ENCODE measurements at regions not wholly inside any gene's neighbourhood (a gene's known extent, or its start where the extent isn't known, plus 50 kb on each side); places are given as distances from the start of the nearest gene placed in this dataset.
A peak's percentile ranks its signal among the peaks of the same experiment; 100 is the strongest.

DNA sequence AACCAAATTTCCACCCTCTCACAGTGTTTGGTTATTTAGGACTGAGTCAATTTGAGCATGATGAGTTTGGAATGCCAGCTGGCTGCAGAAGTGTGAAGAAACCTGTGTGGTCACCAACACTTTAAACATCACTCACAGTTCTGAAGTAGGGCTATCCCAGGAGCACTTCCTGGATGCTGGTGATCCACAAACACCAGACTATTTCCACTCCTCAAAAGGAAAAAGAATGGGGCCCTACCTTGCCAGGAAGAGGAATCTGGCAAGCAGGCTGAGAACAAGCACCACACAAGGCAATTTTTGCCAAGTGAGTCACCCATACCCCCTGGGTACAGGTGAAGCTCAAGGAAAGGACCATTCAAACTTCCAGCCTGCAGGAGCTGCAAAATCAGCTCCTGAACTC is 294.2 kb upstream of the PTGER4 start:
- DNase-seq: peak in 1 of 5 donors; percentile 18

DNA sequence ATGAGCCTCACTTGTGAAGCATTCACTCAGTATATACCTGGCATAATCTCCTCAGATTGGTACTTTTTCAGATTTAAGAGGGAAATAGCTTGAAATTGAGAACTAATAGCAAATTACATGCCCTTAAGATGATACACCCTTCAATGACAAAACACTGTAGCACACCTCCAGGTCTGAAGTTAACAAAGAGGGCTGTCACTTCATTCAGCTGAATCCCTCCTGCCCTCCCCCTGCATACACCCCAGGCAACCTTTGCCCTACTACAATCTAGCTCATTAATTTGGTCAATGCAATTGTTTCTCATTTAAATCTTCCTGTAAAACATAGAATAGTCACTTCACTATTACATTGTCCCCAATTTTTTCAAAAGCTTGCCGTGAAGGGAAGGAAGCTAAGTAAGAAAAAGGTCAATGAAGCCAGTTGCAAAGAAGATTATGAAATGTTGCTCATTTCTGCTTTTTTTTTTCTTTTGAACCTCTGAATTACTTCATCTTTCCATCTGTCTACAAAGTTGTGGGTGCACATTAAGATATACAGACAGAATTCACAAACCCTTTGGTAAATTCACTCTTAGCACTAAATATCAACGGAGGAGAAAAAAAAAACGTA is 294.8 kb upstream of the PTGER4 start:
- DNase-seq: peak in 1 of 5 donors; percentile 31

DNA sequence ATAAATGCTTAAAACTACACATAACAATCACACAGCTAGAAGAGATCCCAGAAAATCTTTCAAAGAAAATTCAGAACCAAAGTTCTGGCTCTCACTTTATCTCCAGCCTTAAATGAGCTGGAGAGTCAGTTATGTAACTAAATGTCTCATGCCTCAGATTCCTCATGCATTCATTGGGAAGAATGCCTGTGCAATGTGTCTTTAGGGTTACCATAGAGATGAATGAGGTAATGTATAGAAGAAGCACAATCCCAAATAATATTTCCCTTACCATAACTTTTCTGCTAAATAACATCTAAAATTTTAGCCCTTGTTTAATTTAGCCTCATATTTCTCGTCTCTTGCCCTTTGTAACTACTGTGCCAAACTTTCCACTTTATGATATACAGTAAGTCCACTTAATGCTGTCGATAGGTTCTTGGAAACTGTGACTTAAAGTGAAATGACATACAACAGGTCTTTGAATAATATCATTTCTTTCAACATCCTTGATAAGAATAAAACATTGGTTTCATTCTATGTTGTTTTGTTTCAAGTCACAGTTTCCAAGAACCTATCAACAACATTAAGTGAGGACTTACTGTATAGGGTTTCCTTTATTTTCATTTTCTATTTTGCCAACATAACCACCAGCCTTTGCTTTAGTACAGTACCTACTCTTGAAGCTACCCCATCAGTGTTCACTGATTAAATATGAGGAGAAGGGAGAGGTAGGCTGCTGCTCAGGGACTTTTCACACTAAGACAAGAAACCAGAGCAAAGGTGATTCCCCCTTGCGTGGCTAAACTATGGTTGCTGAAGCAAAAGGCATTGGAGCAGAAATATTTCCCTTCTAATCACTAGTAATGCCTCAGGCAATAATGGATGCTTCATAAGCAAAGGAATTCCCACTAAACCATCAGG is 295.7 kb upstream of the PTGER4 start:
- peak in 1 of 5 donors; percentile 84 for DNase-seq

DNA sequence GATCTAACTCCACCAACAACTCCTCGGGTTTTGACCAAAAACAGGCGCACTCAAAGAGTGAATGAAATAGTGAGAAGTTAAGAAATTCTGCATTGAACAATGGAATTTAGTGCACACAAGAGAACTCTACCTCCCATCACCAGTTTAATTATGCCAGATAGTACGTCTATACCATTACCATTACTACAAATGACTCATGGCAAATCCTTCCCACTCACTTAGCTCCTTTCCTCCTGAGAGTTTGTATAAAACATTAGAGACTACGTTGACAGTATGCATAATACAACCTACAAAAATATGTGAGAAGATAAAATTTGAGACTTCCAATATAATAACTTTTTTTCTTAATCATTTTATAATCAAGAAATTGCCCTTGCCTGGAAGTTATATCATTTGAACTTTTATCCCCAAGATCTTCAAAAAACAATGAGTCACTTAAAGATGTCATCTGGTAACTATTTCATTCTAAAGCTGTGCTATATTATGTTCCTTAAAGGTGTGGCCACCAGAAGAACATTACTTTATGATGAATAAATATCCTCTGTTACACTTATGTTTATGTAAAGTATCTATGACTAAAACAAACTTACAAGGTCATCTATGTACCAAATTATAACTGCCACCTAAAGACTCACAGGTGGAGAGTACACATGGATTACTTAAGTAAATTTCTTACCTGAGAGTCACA is 297.9 kb upstream of the PTGER4 start:
- no peak for DNase-seq

DNA sequence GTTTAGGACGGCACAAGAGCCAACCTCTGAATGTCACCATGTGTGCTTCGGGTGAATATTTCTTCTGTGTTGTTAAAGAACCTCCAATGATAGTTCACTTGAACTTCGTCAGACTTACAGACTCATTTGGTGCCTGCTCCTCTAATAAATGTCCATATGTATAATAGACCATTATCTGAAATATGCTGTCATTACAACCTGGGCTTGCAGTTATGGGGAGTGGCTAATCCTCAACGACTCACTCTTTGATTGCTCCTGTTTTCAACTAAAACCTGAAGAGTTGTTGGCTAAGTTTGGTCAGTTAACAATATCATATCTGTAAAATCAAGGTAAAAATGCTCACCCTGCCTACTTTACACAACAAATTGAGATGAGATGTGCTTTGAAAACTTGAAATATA is 298.7 kb upstream of the PTGER4 start:
- DNase-seq: no peak

DNA sequence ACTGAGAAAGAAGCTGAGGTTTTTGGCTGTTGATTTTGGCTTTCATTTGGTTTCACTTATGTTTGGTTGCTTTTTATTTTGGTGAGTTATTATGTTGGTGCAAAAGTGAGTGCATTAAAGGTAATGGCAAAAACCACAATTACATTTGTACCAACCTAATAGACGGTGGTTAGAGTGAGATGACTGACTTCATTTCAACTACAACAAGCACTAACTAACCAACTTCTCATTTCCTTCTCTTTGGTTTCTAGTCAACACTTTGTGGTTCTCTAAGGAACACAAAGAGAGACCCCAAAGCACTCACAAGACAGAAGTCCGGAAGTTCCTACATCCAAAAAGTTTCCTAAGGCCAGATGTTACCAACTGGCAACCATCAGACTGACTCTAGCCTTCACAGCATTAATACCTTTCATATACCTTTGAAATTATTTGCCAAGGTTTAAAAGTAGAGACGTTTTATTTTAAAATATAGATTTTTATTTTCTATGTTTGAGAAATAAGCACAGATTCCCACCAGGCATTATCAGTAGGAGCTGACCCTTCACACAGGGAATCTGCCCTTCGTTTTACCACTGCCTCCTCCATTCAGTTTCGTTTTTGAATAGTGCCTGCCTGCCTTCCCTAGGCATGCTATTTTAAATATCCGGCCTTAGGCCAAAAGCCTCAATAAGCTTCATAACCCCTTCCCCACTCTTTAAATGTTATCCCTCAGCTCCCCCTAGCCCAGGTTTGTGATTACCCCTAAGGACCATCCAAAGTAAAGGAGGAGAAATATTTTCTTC is 301.1 kb upstream of the PTGER4 start:
- DNase-seq: peak in 1 of 5 donors; percentile 76

DNA sequence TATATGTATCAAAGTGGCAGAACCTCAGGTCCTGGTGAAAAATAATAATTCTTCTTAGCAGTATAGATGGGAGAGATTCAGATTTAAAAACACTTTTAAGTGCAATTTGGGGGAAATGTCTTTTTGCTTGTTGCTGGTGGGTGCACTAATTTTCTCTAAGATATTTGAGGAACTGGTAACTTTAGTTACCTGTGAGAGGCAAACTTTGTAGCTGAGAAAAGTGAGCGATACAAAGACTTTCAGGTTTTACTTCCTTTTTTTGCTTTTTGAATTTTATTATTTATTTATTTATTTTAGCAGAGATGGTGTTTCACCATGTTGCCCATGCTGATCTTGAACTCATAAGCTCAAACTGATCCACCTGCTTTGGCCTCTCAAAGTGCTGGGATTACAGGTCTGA is 303.1 kb upstream of the PTGER4 start:
- no peak for DNase-seq

DNA sequence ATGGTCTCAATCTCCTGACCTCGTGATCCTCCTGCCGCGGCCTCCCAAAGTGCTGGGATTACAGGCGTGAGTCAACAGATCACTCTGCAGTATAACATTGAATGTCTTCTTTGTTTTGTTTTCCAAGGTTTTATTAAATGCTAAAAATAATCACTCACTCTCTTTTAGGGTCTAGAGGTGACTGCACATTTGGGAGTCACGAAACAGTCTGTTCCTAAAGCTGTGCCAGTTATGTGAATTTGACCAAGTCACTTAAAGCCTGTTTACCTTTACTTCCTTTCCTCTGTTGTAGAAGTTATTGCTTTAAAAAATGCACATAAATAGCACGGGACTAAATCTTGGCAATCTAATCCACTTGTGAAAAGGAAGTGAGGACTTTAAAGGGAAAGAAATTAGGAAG is 304.9 kb upstream of the PTGER4 start:
- DNase-seq: no peak

DNA sequence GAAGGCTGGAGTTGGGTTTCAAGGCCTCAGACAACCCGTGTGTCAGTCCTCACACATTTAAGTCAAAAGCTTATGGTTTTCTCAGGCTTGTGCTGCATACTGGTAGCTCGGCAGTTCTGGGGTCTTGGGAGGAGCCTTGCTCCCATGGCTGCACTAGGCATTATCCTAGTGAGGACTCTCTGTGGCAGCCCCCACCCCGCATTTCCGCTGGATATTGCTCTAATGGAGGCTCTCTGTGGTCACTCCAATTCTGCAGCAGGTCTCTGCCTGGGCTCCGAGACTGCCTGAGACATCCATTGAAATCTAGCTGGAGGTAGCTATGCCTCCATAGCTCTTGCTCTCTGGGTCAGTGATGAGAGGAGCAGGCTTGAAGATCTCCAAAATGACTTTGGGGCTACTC is 311.5 kb upstream of the PTGER4 start:
- no peak for DNase-seq

DNA sequence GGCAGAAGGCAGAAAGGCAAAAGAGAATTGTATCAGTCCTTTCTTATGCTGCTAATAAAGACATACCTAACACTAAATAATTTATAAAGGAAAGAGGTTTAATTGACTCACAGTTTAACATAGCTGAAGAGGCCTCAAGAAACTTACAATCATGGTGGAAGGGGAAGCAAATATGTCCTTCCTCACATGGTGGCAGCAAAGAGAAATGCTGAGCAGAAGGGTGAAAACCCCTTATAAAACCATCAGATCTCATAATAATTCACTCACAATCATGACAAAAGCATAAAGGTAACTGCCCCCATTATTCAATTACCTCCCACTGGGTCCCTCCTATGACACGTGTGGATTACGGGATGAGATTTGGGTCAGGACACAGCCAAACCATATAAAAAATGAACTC is 312.5 kb upstream of the PTGER4 start:
- DNase-seq: no peak

DNA sequence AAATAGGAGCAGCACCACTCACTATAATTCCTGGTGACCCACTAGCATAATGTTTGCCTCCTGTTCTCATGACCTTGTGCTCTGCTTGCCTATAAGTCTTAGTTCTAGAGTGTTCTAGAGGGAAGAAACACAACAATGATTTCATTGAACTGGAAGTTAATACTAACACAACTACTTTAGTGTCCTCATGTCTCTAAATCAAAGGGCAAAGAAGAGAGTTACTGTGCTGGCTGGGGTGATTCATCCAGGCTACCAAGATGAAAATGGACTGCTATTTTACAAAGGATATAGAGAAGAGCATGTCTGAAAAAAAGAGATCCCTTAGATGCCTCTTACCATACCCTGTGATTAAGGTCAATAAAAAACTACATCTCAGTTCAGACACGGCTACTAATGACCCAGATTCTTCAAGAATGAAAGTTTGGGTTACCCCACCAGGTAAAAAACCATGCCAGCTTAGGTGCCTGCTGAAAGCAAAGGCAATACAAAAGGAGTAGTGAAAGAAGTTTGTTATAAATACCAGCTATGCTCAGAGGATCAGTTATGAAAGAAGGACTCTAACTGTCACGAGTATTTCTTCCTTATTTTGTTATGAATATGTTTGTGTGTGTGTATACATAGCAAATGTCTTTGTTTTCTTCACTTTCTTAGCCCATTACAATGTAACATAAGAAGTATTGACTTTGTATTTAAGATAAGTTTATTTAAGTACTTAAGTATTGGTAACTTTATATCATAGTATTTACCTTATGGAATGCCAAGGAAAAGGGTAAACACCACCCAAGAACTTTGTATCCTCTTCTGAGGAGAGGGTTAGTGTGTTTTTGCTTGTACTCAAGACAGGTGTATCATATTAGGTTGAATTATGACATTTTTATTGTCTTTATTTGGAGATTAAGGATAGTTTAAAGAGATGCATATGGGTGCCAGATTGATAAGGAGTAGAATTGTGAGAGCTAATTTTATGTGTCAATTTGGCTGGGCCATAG is 314.1 kb upstream of the PTGER4 start:
- DNase-seq: no peak

DNA sequence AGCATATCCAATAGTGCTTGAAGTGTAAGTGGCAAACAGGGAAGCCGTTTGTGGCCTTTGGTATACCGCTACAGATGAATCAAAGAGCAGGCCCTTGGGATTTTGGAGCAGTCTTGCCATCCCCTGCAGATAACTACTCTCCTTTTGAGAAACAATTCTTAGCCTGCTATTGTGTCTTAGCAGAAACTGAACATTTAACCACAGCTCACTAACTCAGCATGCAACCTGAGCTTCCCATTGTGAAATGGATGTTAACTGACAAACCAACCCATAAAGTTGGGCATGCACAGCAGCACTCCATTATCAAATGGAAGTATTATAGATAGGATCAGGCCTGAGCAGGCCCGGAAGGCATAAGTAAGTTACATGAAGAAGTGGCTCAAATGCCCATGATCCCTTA is 315.3 kb upstream of the PTGER4 start:
- no peak for DNase-seq

DNA sequence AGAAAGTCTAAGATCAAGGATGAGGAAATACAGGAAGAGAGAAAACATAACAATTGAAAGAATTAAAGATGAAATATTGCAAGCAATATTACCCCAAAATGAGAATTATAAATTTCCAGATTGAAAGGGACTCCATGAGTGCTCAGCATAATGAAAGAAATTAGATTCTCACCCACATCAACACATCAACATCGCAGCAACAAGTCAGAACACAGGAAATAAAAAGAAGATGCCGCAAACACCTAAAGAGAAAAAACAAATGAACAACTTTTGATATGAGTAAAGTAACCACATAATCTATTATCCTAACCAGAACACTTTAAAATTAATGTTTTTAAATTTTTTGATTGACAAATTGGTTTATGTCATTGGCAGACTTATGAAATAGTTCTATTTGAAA is 318.3 kb upstream of the PTGER4 start:
- peak in 1 of 5 donors; percentile 54 for DNase-seq

DNA sequence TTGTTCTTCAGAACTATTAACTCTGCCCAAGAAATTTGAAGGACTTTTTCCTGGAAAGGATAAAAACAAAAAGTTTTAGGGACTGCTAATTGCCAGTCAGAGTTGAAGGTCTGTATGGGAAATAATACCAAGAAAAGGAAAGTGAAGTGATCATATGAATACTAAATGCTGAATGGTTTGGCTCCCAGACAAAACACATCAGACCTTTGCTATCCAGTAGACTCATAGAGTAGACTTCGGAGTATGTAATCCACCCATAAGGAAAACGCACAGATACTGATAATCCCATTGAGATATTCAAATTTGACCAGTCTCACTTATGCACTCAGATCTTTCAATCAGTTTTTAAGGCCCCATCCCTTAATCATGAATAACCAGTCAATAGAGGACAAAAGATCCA is 319.0 kb upstream of the PTGER4 start:
- DNase-seq: no peak

DNA sequence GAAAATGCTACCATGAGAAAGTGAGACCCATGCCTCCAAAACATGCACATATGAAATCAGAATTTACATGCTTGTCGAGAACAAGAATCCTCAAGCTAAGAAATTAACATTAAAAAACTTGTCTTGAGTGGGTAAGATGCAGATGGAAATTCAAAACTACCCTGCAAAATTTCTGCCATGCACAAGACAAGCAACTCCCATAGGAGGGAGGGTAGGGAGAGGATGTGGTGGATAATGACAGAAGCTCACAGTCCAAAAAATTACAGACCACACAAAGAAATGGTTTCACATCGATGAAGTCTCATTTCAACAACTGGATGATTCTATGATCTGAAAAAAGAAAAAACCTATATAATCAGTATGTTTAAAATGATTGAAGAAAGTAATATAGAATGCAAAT is 319.9 kb upstream of the PTGER4 start:
- no peak for DNase-seq

DNA sequence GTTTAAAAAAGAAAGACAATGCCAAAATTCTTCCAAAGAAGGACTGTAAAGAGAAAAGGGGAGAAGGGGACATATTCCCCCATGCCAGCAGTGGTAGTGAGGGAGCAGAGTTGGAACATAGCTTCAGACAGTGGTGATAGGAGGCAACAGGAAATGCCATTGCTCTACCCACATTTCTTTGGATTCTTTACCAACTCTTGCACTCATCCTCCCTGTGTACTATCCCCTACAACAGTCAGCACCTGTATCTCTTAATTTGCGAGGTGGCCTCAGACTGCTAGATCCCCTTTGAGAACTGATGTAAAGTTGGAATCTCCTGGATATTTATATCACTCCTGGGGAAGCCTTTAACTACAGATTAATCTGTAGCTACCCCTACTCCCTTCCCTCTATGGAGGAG is 320.6 kb upstream of the PTGER4 start:
- DNase-seq: no peak

DNA sequence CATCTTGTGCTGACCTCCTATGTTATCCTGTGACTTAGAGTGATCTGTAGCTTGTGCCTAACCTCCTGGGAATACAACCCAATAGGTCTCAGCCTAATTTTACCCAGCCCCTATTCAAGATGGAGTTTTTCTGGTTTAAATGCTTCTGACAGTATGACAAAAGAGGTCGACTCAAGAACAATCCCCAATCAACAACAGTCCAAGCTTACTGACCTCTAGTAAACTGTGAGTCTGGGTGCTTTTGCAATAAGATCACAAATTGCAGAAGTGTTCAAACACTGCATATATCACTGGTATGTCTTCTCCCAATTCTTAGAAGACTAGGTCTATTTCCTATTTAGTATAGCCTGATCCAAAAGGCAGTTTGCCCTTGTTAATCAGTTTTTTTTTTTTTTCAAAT is 323.5 kb upstream of the PTGER4 start:
- DNase-seq: no peak

DNA sequence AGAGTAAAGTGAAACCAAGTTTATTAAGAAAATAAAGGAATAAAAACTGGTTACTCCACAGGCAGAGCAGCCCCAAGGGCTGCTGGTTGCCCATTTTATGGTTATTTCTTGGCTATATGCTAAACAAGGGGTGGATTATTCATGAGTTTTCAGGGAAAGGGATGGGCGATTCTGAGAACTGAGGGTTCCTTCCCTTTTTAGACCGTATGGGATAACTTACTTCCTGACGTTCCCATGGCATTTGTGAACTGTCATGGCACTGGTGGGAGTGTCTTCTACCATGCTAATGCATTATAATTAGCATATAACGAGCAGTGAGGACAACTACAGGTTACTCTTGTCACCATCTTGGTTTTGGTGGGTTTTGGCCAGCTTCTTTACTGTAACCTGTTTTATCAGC is 323.9 kb upstream of the PTGER4 start:
- DNase-seq: no peak

DNA sequence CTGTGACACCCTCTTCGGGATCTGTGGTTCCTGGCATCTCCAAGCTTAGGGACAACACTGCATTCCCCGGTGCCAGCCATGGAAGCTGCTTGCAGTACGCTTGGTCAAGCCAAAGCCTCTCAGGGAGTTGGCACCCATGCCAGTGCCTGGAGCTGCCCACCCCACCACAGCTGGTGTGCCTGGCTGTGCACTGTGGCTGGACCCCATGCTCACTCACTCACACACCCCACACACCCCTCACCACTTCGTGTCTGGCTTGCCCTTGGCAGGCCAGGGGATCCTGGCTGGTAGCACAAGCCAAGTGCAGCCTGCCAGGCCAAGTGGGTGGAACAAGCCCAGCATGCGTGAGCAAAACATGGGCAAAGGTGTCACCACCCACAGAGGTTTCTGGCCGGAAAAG is 324.5 kb upstream of the PTGER4 start:
- no peak for DNase-seq

DNA sequence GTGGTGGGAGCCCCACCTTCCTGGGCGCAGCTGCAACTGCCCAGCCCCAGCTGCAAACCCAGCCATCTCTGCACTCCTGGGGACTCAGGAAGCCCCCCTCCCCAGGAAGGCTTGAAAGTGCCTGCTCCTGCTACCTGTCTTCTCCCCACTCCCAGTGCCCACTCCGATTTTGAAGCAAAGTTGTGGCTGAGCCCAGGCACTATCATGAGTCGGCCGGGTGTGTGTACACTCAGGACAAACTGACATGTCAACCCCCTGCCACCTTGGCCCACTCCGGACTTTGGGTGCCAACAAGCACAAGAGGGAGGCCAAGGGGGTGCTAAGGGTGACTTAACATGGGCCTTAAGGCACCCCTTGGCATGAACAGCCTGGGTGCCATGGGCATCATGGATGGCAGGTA is 325.5 kb upstream of the PTGER4 start:
- DNase-seq: no peak

DNA sequence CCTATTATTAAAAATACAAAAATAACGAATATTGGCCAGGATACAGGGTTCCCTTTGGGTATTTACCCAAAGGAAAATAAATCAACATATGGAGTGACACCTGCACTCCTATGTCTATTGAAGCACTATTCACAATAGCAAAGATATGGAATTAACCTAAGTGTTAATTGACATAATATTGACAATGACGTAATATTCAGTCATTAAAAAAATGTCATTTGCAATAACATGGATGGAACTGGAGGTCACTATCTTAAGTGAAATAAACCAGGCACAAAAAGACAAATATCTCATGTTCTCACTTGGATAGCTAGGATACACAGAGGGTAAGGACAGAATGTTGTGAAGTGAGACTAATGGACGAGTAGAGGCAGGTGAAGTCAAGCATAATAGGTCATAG is 326.3 kb upstream of the PTGER4 start:
- DNase-seq: no peak

All from T-helper 1 cell (primary cell).